ENCODE measurements at regions not wholly inside any gene's neighbourhood (a gene's known extent, or its start where the extent isn't known, plus 50 kb on each side); places are given as distances from the start of the nearest gene placed in this dataset.

- no peak for DNase-seq (ENCODE audit: low read depth in 4 of 4, low spot score in 1 of 4)
Observed at GRCh38 chr3:72593881-72594397, 254.3 kb downstream of the SHQ1 start.

GRCh38 chr3:72591522-72592421 lies 256.5 kb downstream of the SHQ1 start:
- no peak for DNase-seq (ENCODE audit: low read depth in 4 of 4, low spot score in 1 of 4)

- DNase-seq (ENCODE audit: low read depth in 4 of 4, low spot score in 1 of 4): no peak
Observed at GRCh38 chr3:72590732-72591221, 257.5 kb downstream of the SHQ1 start.

DNA sequence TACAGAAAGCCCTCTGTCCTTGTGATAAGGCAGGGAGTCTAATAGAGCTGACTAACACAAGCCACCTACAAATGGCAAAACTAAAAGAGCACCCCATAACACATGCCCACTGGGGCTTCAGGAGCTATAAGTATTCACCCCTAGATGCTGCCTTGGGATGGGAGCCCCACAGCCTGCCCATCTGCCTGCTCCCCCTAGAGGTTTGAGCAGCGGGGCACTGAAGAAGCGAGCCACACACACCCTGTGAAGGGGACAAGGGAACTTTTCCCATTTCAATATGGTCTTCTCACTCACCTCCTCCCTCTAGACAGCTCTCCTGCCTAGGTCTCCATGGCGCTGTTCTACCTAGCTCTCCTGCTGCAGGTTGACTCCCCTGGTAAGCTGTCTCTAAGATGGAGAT lies 261.0 kb downstream of the SHQ1 start:
- no peak for DNase-seq (ENCODE audit: low read depth in 4 of 4, low spot score in 1 of 4)

GRCh38 chr3:72586694-72587093 lies 261.6 kb downstream of the SHQ1 start:
- no peak for DNase-seq (ENCODE audit: low read depth in 4 of 4, low spot score in 1 of 4)

DNA sequence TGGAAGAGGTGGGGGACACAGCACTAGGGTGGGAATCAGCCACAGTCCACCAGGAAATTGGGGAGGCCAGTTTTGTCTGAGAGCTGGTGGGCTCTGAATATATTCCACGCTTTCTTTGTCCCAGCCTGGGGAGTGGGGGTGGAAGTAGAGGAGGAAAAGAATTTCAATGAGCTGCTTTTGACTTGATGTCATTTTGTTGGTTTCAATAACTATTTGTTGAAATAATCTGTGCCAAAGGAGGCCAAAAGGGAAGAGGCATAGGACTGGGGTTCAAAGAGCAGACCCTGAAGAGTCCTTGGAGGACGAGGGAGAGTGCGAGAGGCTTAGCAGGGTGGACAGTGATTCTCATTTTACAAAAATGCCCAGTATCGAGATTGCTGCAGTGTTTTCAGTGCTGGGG lies 262.3 kb downstream of the SHQ1 start:
- no peak for DNase-seq (ENCODE audit: low read depth in 4 of 4, low spot score in 1 of 4)

DNA sequence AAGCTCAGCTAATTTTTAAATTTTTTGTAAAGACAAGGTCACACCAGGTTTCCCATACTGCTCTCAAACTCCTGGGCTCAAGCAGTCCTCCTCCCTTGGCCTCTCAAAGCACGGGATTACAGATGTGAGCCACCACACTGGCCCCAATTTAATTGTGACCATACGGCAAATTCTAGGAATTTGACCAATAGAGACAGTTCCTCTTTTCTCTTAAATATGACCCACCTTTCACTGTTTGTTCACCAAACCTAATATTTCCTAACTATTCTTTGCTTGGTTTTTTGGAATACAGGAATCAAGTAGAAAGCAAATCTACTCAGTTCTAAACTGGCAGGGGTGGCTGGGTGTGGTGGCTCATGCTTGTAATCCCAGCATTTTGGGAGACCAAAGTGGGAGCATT lies 264.0 kb downstream of the SHQ1 start:
- no peak for DNase-seq (ENCODE audit: low read depth in 4 of 4, low spot score in 1 of 4)

DNA sequence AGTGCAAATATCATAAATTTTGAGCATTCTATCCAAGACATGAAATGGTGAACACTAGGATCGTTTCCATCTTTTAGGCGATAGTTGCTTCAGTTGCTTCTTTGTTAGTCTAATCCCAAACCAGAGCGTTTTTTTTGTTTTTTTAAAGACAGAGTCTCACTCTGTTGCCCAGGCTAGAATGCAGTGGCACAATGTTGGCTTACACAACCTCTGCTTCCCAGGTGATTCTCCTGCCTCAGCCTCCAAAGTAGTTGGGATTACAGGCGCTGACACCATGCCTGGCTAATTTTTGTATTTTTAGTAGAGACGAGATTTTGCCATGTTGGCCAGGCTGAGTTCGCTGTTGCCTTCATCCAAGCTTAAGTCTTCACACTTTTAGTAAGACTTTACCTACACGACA lies 265.3 kb downstream of the SHQ1 start:
- no peak for DNase-seq (ENCODE audit: low read depth in 4 of 4, low spot score in 1 of 4)

- DNase-seq (ENCODE audit: low read depth in 4 of 4, low spot score in 1 of 4): no peak
Observed at GRCh38 chr3:72582211-72582878, 265.9 kb downstream of the SHQ1 start.

DNA sequence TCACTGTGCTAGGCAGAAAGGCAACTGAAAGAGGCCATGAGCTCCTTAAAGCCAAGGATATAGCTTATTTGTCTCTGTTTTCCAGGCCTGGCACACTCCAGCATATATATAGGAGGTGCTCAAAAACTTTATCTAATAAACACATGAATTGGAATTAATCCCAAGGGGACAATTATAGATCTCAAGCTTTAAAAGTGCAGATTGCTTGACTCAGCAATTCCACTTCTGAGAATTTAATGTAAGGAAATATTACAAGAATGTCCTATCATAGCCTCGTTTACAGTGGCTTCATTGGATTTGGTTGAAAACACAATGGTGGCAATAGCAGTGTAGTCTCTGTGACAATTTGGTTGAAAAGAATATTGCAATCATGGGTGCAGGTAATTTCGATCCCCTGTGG lies 267.3 kb downstream of the SHQ1 start:
- no peak for DNase-seq (ENCODE audit: low read depth in 4 of 4, low spot score in 1 of 4)

DNA sequence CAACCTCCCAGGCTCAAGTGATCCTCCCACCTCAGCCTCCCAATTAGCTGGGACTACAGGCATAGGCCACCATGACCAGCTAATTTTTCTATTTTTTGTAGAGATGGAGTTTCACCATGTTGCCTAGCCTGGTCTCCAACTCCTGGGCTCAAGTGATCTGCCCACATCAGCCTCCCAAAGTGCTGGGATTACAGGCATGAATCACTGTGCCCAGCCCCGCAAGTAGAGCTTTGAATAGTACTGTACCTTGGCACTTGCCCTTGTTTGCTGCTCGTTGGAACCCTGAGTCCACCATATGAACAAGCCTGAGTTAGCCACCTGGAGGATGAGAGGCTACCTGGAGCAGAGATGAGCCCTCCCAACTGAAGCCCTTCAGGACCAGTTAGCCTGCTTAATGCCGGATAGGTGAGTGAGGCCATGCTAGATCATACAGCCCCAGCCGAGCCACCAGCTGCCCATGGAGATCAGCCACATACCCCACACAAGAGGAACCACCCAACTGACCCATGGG lies 267.9 kb downstream of the SHQ1 start:
- DNase-seq (ENCODE audit: low read depth in 4 of 4, low spot score in 1 of 4): no peak

- no peak for DNase-seq (ENCODE audit: low read depth in 4 of 4, low spot score in 1 of 4)
Observed at GRCh38 chr3:72579581-72580245, 268.5 kb downstream of the SHQ1 start.

DNA sequence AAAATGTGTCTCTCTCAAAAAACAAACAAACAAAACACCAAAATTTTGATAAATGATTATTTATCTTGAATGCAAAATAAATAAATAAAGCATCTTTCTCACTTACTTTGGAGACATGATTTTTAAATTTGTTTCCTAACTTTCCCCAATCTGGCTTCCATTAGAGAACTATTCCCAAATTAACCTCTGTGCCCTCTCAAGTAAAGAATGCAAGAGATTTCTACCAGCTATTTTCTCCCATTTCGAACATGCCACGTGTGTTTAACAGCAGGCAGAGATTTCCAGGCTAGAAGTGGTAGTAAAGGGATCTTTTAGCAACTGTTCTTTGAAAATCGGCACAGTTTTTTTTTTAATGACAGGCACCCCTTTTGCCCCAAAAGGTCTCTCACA lies 269.1 kb downstream of the SHQ1 start:
- no peak for DNase-seq (ENCODE audit: low read depth in 4 of 4, low spot score in 1 of 4)

DNA sequence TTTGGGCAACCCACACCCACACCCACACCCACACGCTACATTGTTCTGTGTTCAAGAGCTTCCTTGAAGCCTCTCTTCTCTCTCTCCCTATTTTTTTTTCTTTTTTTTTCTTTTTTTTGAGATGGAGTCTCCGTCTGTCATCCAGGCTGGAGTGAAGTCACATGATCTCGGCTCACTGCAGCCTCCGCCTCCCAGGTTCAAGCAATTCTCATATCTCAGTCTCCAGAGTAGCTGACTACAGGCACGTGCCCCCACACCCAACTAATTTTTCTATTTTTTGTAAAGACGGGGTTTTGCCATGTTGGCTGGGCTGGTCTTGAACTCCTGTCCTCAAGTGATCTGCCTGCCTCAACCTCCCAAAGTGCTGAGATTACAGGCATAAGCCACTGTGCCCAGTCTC lies 271.1 kb downstream of the SHQ1 start:
- no peak for DNase-seq (ENCODE audit: low read depth in 4 of 4, low spot score in 1 of 4)

GRCh38 chr3:72576563-72576962 lies 271.7 kb downstream of the SHQ1 start:
- DNase-seq (ENCODE audit: low read depth in 4 of 4, low spot score in 1 of 4): no peak

DNA sequence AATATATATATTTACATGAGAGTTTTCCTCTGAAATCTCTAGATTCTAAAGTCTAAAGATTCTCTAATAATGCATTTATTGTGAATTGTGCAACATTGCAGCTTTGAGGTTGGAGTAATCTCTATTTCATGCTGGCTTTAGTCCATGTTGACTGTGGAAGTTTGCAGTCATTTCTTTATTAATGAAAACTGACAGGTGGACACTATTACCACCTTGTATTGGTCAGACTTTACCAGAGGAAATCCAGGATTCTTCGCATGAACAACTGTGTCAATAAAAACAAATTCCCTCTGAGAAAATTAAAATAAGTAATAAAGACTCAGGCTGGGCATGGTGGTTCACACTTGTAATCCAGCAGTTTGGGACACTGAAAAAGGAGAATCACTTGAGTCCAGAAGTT lies 274.1 kb downstream of the SHQ1 start:
- DNase-seq (ENCODE audit: low read depth in 4 of 4, low spot score in 1 of 4): no peak

DNA sequence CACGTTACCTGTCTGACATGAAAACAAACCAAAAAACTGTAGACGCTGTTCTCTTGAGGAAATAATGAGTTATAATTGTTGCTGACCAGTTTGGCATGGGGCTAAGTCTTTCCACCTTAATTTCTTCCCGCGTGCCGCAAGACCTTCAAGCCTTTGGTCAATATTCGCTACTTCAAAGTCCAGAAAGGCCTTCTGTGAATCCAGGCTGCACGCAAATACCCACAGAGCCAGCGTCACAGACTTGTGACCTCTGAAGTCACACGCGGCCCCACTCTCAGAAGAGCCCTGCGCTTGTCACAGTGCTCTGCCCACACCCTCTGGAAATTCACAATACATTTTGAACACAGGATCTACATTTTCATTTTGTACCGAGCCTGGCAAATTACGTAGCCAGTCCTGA lies 275.2 kb downstream of the SHQ1 start:
- no peak for DNase-seq (ENCODE audit: low read depth in 4 of 4, low spot score in 1 of 4)

DNA sequence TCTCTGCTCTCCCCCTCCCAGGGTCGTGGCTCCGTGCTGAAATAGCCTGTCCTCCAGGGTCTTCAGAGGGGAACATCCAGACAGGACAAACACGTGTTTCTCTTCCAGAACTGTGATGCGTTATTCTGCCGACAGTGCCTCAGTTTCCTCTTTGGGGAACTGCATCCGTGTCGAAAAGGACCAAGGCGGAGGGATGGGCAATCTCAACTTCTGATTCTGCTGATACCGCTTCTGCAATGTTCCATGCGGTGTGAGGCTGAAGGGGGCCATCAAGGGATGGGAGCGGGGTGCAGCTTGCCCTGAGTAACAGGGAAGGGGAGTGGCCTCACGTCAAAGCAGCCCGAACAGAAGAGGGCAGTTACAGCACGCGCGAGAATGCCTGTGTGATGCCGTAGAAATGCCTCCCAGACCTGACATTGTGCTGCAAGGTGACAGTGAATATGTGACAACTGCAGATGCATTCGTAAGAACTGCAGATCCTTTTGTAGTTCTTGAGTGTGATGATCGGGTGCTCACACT lies 275.7 kb downstream of the SHQ1 start:
- DNase-seq (ENCODE audit: low read depth in 4 of 4, low spot score in 1 of 4): no peak

DNA sequence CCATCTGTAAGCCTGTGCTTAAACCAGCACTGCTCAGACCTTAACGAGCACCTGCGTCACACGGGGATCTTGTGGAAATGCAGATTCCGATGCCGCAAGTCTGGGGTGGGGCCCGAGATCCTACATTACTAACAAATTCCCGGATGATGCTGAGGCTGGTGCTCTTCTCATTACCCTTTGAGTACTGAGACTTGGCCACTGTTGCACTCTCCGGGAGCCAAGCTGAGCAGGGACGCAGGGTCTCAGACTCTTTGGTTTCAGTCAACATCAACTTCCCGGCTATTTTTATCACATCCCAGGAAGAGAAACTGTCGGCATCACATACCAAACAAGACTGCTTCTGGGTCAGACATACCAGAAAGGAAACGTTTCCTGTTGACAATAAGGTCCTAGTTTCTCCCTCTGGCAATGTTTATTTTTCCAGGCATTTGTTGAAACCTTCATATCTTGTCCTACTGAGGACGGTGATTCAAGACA lies 276.6 kb downstream of the SHQ1 start:
- DNase-seq (ENCODE audit: low read depth in 4 of 4, low spot score in 1 of 4): no peak

DNA sequence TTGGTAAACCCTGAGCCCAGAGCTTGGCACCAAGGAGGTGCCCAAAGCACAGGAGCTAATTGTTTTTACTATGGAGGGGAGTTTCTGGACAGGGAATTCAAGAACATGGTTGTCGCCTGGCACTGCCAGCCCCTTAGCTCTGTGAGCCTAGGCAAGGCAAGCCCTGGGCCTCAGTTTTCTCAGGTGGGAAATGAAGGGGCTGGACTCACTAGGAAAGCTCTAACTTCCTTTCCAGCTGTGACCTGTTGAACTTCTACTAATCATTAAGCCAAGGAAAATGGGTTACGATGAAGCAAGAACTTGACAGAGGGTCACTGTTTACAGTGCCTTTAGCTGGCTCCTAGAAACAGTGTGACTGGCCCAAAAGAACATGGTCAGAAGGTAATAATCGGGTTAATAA lies 277.2 kb downstream of the SHQ1 start:
- DNase-seq (ENCODE audit: low read depth in 4 of 4, low spot score in 1 of 4): no peak

DNA sequence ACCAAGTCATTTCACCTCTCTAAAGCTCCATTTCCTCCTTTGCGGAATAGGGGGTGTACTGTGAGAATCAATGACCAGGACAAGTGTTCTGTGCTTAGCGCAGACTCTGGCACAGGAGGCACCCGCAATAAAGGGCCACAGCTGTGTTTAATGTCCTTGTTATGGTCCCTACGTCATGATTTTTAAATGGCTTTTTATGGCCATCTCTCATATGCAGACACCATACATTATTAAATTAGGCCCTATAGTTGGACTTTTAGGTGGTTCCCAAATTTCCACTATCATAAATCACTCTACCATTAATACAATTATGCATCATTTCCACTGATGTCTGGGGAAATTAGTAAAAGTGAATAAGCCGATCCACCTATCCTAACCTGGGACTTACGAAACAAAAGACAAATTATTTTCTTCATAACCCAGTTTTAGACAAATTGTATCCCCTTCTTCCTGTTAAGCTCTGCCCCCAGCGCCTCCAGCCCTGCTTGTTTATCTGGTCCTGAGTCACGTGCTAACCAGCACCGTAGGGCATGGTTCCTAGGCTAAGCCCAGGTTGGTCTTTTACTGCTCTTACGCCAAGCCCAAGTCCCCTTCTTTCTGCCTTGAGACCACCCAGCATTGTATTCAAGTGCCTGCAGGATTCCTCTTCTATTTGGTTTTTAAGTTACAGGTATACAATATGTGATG lies 278.3 kb downstream of the SHQ1 start:
- DNase-seq (ENCODE audit: low read depth in 4 of 4, low spot score in 1 of 4): no peak
